ENCODE measurements at regions not wholly inside any gene's neighbourhood (a gene's known extent, or its start where the extent isn't known, plus 50 kb on each side); places are given as distances from the start of the nearest gene placed in this dataset.

- intact Hi-C loops (cut with DNase I; ENCODE audit: low total_unique reads): no loop called here
- Histone ChIP-seq H3K27ac (peak overlapping the region; percentile 87 to 88), H3K27me3 (no peaks in the 10 kb centered on the region), H3K4me3 (no peak overlapping the region), H3K9me3 (no peaks in the 10 kb centered on the region), H3K4me1 (peaks cover 11 to 17% of the 10 kb centered on the region in 2 donors), H3K36me3 (no peaks in the 10 kb centered on the region)
- no peak for TF ChIP-seq CTCF (IDR thresholded peaks at IDR 0.05)
- TF ChIP-seq POLR2A (IDR thresholded peaks at IDR 0.05): no peak
- DNase-seq: no peak
Measured at GRCh38 chr21:38909109-38909508, 103.4 kb downstream of the ETS2 start.

GRCh38 chr21:38908537-38908936, 102.8 kb downstream of the ETS2 start:
- Histone ChIP-seq H3K27me3 (no peaks in the 10 kb centered on the region), H3K27ac (peak overlapping the region; percentile 87 to 88), H3K4me3 (no peak overlapping the region), H3K4me1 (peaks cover 11 to 17% of the 10 kb centered on the region in 2 donors), H3K9me3 (no peaks in the 10 kb centered on the region), H3K36me3 (no peaks in the 10 kb centered on the region)
- no peak for DNase-seq
- TF ChIP-seq CTCF (IDR thresholded peaks at IDR 0.05) (no peak), POLR2A (IDR thresholded peaks at IDR 0.05) (no peak)
- intact Hi-C loops (cut with DNase I; ENCODE audit: low total_unique reads): no loop called here

DNA sequence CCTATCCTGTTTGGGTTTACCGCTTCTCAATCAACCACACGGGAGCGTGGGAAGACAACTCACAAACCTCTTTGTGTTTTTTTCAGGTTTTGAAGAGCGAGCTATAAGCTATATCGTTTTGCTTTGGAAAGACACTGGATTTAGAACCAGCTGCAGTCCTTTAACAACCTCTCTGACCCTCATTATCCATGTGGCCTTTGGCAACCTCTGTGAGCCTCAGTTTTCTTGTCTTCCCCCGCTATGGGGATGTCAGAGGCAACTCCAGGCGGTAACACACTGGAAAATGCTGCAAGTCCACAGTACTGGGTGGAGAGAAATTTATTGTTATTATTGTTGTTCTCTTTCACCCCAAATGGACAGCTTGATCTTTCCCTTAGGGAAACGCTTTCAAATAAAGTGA, 100.0 kb downstream of the ETS2 start:
- no peaks in the 10 kb centered on the region for H3K36me3 ChIP-seq
- peak overlapping the region; percentile 66 to 88 for H3K27ac ChIP-seq
- DNase-seq: peak in 1 of 2 donors; percentile 47
- H3K4me1 ChIP-seq: peaks cover 5 to 9% of the 10 kb centered on the region in 2 donors
- no peaks in the 10 kb centered on the region for H3K27me3 ChIP-seq
- no peaks in the 10 kb centered on the region for H3K9me3 ChIP-seq
- intact Hi-C loops (cut with DNase I; ENCODE audit: low total_unique reads): no loop called here
- TF ChIP-seq POLR2A (IDR thresholded peaks at IDR 0.05) (no peak), CTCF (IDR thresholded peaks at IDR 0.05) (no peak)
- H3K4me3 ChIP-seq: no peak overlapping the region

DNA sequence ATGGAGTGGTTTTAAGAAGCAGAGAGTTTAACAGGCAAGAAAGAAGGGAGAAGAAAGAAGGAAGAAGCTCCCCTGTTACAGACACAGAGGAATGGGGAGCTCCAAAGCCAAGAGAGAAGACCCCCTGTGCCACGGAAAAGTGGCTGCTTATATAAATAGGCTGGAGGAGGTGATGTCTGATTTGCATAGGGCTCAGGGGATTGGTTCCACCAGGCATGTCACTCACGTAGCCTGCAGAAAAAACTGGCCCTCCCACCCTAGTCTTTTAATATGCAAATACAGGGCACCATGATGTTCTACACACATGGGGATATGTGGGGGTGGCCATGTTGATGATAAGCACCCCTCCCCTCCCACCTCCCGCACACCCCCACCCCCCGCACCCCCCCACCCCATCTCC, 99.6 kb downstream of the ETS2 start:
- TF ChIP-seq CTCF (IDR thresholded peaks at IDR 0.05) (no peak), POLR2A (IDR thresholded peaks at IDR 0.05) (no peak)
- intact Hi-C loops (cut with DNase I; ENCODE audit: low total_unique reads): no loop called here
- Histone ChIP-seq H3K4me3 (no peak overlapping the region), H3K27ac (peak overlapping the region in 1 of 2 donors; percentile 66), H3K9me3 (no peaks in the 10 kb centered on the region), H3K27me3 (no peaks in the 10 kb centered on the region), H3K4me1 (peaks cover 5 to 9% of the 10 kb centered on the region in 2 donors), H3K36me3 (no peaks in the 10 kb centered on the region)
- DNase-seq: no peak

DNA sequence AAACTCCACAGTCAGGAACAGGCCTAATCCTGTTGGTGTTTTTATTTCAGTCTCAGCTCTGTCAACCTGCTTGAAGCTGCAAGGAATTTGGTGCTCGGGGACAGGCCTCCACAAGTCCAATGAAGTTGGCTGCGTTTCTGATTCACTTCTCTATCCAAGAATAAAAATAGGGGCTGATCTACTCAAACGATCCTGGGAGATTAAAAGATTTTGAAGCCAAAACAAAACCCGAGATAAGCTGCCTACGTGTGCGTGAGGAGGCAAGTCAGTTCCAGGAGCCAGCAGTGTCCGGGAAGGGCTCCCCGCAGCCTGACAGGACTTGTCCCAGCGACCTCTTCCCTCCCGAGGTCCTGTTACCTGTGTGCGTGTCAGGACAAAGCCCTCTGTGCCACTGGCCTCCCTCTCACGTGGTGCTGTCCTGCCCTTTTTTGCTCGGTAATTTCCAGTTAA, 98.0 kb downstream of the ETS2 start:
- Histone ChIP-seq H3K4me1 (peaks cover 5 to 9% of the 10 kb centered on the region in 2 donors), H3K9me3 (no peaks in the 10 kb centered on the region), H3K36me3 (no peaks in the 10 kb centered on the region), H3K27me3 (no peaks in the 10 kb centered on the region), H3K27ac (peak overlapping the region; percentile 38 to 49), H3K4me3 (no peak overlapping the region)
- intact Hi-C loops (cut with DNase I; ENCODE audit: low total_unique reads): no loop called here
- DNase-seq: no peak
- TF ChIP-seq CTCF (IDR thresholded peaks at IDR 0.05) (no peak), POLR2A (IDR thresholded peaks at IDR 0.05) (no peak)
